ENCODE measurements at regions not wholly inside any gene's neighbourhood (a gene's known extent, or its start where the extent isn't known, plus 50 kb on each side); places are given as distances from the start of the nearest gene placed in this dataset.

DNA sequence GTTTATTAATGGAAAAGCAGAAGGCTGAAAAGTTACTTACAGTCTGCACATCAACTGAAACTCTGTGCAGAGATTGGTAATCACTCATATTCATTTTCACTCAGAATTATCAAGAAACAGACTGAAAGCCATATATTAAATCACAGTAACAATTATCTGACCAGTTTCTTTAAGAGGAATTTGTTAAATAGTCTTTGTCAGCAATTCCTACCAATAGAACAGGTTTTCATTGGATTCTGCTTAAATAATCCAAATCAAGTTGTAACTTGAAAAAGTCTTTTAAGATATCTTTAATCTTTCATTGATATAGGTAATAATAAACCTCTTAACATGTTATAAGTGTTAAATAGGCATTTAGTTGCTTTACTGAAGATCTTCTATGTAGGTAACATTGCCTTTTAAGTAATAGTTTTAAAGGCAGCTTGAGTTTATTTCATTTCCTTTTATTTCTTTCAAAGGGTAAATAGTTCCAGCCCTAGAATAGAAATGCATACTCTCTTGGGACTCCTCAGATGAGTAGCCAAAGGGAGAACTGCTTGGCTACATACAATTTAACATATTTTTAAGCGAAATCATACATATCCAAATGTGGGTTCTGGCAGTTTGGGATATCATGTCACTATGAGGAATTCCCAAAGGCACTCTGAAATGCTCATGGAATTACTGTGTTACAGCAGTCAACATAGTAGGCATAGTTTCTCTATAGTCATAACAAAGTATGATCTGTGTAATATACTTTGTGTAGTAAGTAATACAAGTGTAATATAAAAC lies 326.0 kb upstream of the SPRY2 start:
- TF ChIP-seq, protein P1, sequence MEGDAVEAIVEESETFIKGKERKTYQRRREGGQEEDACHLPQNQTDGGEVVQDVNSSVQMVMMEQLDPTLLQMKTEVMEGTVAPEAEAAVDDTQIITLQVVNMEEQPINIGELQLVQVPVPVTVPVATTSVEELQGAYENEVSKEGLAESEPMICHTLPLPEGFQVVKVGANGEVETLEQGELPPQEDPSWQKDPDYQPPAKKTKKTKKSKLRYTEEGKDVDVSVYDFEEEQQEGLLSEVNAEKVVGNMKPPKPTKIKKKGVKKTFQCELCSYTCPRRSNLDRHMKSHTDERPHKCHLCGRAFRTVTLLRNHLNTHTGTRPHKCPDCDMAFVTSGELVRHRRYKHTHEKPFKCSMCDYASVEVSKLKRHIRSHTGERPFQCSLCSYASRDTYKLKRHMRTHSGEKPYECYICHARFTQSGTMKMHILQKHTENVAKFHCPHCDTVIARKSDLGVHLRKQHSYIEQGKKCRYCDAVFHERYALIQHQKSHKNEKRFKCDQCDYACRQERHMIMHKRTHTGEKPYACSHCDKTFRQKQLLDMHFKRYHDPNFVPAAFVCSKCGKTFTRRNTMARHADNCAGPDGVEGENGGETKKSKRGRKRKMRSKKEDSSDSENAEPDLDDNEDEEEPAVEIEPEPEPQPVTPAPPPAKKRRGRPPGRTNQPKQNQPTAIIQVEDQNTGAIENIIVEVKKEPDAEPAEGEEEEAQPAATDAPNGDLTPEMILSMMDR (IDR thresholded peaks at IDR 0.05) = no peak
- TF ChIP-seq POLR2A (IDR thresholded peaks at IDR 0.05) = no peak
- intact Hi-C loops (cut with DNase I; ENCODE audit: low total_unique reads) = no loop called here

DNA sequence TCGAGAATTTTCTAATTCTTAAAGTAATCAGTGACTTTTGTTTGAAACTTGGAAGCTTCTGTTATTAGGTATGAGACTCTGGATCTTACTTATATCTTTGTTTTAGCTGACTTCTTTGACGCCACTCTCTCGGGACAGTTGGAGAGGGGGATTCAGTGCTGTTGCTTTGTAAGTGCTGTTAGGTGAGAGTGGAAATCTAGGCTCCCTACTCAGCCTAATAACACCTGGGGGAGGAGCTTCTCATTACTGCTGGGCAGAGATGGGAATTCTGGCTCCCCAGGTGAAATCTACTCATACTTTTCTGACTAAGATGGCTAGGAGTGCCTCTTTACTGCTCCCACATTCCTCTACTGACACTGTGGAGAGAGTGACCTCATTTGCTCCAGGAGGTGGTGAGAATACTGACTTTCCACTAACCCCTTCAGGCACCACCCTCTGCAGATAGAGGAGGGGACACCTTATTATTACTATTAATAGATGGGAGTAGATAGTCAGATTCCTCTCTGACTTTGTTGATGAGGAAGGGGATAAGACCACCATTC lies 324.9 kb upstream of the SPRY2 start:
- TF ChIP-seq, protein P1 (IDR thresholded peaks at IDR 0.05) = no peak
- TF ChIP-seq POLR2A (IDR thresholded peaks at IDR 0.05) = no peak
- intact Hi-C loops (cut with DNase I; ENCODE audit: low total_unique reads) = no loop called here
- no peaks in the 10 kb centered on the region for H3K36me3 ChIP-seq
- no peaks in the 10 kb centered on the region for H3K4me1 ChIP-seq
- H3K27me3 ChIP-seq = no peaks in the 10 kb centered on the region
- H3K9me3 ChIP-seq = no peaks in the 10 kb centered on the region
- no peak for DNase-seq
- no peak overlapping the region for H3K27ac ChIP-seq
- H3K4me3 ChIP-seq = no peak overlapping the region

More for the DNA sequence above, 326.0 kb upstream of the SPRY2 start:
- no peaks in the 10 kb centered on the region for H3K36me3 ChIP-seq
- H3K4me3 ChIP-seq = no peak overlapping the region
- H3K9me3 ChIP-seq = no peaks in the 10 kb centered on the region
- no peaks in the 10 kb centered on the region for H3K27me3 ChIP-seq
- no peak for DNase-seq
- no peak overlapping the region for H3K27ac ChIP-seq
- H3K4me1 ChIP-seq = no peaks in the 10 kb centered on the region

DNA sequence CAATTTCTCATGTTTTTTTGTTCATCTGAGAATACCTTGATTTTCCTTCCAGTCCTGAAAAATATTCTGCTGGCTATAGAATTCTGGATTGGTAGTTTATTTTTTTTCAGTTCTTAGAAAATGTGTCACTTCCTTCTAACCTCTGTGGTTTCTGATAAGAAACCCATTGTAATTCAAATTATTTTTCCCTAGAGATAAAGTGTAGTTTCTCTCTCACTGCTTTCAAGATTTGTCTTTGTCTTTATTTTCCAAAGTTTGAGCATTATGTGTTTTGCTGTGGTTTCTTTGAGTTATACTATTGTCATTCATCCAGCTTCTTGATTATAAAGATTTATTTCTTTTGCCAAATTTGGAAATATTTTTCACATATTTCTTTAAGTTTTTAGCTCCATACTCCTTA lies 324.0 kb upstream of the SPRY2 start:
- H3K9me3 ChIP-seq = no peaks in the 10 kb centered on the region
- TF ChIP-seq, protein P1 (IDR thresholded peaks at IDR 0.05) = no peak
- no peak for TF ChIP-seq POLR2A (IDR thresholded peaks at IDR 0.05)

DNA sequence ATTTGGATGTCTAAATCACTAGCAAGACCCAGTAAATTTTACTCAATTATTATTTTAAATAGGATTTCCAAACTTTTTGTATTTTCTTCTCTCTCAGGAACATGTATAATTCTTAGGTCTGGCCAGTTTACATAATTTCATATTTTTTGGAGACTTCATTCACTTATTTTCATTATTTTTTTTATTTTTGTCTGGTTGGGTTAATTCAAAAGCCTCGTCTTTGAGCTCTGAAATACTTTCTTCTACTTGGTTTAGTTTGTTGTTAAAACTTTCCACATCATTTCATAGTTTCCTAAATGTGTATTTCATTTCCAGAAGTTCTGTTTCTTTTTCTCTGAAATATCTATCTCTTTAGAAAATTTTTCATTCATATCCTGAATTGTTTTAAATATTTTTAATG lies 322.9 kb upstream of the SPRY2 start:
- no peak for DNase-seq
- no peak for TF ChIP-seq POLR2A (IDR thresholded peaks at IDR 0.05)
- TF ChIP-seq, protein P1 (IDR thresholded peaks at IDR 0.05) = no peak
- Histone ChIP-seq H3K27me3 (no peaks in the 10 kb centered on the region), H3K4me3 (no peak overlapping the region), H3K9me3 (no peaks in the 10 kb centered on the region), H3K27ac (no peak overlapping the region), H3K4me1 (no peaks in the 10 kb centered on the region), H3K36me3 (no peaks in the 10 kb centered on the region)
- intact Hi-C loops (cut with DNase I; ENCODE audit: low total_unique reads) = no loop called here

More for the DNA sequence above, 324.0 kb upstream of the SPRY2 start:
- intact Hi-C loops (cut with DNase I; ENCODE audit: low total_unique reads) = no loop called here
- DNase-seq = no peak
- Histone ChIP-seq H3K4me3 (no peak overlapping the region), H3K4me1 (no peaks in the 10 kb centered on the region), H3K36me3 (no peaks in the 10 kb centered on the region), H3K27ac (no peak overlapping the region), H3K27me3 (no peaks in the 10 kb centered on the region)

GRCh38 chr13:80658705-80659104 lies 317.8 kb upstream of the SPRY2 start:
- DNase-seq = no peak
- no peaks in the 10 kb centered on the region for H3K4me1 ChIP-seq
- intact Hi-C loops (cut with DNase I; ENCODE audit: low total_unique reads) = no loop called here
- TF ChIP-seq, protein P1 (IDR thresholded peaks at IDR 0.05) = no peak
- no peak for TF ChIP-seq POLR2A (IDR thresholded peaks at IDR 0.05)
- no peak overlapping the region for H3K4me3 ChIP-seq
- H3K36me3 ChIP-seq = no peaks in the 10 kb centered on the region
- H3K9me3 ChIP-seq = no peaks in the 10 kb centered on the region
- H3K27ac ChIP-seq = no peak overlapping the region
- H3K27me3 ChIP-seq = no peaks in the 10 kb centered on the region
